HG02943 (cell line): ENCODE measurements at regions not wholly inside any gene's neighbourhood (a gene's known extent, or its start where the extent isn't known, plus 50 kb on each side); places are given as distances from the start of the nearest gene placed in this dataset.
"Not testable (repeated sequence)": the region's sequence is repeated elsewhere in the genome, so short reads cannot be mapped to it uniquely, and the experiment has no call there.

Experiments used
- ATAC-seq: cut with Tn5 transposase; IDR thresholded peaks from one replicate; pipeline ENCODE4 v1.9.1; 2021; ENCODE audit warnings: mild to moderate bottlenecking, low read depth, moderate library complexity; ENCODE audit not compliant: unreplicated experiment

DNA sequence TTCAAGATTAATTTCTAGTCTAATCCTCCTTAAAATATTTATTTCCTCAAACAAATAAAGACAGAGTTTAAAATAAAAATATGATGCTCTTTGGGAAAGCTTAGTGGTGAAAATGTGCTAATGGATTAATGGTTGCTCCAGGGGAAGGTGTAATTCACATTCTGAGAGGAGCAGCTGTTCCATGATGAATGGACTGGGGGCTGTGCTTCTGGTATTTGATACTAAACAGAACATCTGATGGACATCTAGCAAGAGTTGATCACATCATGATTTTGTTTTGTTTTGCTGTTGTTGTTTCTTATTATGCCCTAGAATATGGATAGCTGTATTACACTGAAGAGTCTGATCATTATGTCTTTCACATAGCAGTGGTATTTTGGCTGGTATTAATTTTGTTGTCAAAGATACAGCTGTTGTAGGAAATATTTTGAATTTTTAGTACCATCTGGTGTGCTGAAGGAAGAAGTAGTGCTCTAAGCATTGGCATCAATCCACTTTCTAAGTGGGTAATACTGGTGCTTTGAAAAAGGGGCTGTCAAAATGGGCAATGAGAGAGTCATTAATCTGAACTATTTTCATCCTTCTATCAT lies 296.4 kb downstream of the ADAMTS20 start:
- ATAC-seq = no peak

DNA sequence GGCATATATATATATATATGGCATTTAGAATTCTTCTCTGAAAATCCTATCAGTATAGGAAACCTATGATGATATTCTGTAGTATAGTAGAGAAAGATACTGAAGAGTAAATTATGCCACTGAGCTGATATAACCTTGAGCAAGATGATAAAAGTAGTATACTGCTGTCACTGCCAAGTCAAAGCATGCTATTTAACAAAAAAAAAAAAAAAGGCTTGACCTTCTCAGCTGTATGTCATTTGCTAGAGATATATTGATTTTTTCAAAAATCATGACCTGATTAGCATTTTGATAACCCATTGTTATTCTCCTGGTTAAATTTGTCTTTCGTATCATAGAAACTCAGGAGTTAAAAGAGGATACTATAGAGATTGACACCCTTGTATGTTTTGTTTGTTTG lies 299.4 kb downstream of the ADAMTS20 start:
- ATAC-seq = no peak

DNA sequence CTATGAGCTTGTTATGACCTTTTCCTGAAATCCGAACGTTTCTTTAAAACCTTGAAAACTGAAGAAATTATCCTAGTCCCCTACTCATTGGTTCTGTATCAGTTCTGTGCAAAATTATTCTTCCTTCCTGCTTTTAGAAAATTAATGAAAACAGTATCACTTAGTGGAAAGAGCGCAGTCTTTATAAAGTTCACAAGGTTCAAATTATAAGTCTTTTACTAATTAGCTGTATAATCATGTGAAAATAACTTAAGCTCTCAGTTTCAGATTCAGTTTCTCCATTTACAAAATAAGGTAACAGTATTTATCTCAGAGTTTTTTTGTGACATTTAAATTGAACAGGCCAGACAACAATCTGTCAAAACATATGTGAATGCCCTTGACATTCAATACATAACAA lies 306.1 kb downstream of the ADAMTS20 start:
- ATAC-seq = no peak

DNA sequence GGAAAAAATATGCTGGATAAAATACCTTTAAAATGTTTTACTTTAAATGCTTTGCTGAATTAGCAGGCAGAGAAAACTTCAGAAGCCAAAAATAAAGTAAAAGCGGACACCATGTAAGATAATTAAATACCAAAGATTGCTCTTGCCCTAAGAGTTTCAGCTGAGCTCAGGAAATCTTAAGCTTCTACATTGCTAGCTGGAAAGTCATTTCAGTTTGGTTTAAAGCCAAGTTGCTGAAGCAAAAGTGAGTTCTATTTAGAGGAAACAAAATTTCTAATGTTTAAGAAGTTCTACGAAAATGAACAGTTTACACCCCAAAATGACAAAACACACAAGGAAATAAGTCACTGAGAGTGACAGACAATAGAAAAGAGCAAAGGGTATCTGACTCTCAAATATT lies 310.0 kb downstream of the ADAMTS20 start:
- ATAC-seq = no peak

DNA sequence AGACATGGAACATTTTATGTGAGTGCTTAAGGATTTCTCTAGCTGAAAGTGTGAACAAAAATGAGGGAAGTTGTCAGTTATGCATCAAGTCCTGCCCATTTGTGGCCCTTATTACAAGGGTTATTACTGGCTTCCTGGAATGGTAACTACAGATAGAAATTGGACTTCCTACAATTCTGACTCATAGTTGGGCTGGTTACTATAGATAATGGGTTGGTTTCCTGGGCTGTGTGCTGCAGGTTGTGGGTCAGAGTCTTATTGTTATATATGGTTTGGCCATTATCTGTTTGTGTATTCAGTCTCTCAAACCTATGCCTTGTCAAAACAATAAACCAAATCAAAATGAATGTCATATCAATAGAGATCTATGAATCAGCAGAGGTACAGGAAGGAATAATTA lies 313.7 kb downstream of the ADAMTS20 start:
- ATAC-seq = no peak

DNA sequence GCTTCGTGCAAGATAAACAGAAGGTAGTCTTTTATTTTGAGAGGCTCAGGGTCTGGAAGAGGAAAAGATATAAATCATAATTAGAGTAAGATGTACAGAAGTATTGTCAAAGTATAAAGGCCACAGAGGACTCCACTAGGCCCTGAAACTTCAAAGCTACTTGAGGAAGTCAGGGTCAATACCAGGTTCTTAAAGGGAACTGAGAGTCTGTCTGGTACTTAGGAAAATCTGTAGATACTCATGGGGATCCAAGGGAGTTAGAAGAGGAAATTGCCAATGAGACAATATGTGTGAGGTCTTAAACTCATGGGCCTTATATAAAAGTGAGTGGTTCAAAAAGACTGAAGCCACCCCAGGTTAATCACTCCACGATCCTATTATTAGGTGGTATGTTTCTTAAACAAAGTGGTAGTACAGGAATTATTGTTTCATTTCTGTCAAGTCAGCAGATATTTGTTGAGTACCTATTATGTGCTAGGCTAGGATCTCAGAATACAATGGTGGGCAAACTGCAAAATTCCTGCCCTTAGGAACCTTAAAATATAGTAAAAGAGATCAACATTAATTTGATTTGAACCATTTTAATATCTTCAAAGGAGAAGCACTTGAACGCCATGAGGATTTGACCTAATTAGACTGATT lies 314.6 kb downstream of the ADAMTS20 start:
- ATAC-seq = no peak

DNA sequence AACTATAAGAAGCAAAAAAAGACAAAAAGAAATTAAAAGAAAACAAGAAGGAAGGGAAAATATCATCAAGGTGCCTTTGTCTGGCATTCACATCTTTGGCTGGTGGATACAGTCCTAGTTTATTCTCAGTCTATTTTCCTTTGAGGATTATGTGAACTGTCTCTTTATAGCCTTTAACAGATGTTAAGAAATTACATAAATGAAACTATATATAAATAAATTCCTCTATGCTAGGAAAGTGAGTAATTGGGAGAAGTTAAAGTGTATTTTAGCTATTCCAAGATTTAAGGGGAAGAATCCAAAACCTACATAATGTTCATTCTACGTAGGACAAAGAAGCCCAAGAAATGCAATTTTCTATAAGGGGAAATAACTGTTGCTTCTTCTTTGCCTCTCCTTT lies 316.3 kb downstream of the ADAMTS20 start:
- no peak for ATAC-seq

DNA sequence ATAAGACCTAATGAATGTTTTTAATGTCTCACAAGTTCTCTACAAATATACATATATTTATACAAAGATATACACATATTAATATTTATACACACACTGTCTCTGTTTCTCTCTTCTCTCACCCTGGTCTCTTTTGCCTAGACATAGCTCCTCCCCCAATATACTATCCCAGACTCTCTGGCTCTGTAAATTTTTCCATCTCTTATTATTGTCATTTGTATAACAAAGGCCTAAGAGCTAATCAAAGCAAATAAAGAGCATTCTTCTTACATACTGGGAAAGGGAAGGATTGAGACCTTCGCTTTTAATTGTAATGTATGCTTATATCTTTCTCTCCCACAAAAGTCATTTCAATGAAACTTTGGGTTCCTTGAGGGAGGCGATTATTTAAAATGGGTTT lies 318.1 kb downstream of the ADAMTS20 start:
- no peak for ATAC-seq

DNA sequence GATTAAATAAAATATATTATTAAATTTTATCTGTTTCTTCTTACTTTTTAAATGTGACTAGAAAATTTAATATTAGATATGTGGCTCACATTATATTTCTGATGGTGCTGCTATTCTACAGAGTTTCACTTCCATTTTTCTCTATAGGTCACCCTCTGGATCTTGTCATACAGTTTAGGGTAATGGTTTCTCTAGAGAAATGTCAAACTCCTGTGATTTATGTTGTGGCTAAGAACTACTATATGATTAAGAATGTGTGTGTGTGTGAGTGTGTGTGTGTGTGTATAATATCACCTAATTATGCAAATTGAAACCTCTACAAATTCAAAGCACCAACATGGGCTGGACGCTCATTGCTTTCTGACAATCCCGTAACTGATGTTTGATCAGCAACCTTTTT lies 325.9 kb downstream of the ADAMTS20 start:
- ATAC-seq = no peak

DNA sequence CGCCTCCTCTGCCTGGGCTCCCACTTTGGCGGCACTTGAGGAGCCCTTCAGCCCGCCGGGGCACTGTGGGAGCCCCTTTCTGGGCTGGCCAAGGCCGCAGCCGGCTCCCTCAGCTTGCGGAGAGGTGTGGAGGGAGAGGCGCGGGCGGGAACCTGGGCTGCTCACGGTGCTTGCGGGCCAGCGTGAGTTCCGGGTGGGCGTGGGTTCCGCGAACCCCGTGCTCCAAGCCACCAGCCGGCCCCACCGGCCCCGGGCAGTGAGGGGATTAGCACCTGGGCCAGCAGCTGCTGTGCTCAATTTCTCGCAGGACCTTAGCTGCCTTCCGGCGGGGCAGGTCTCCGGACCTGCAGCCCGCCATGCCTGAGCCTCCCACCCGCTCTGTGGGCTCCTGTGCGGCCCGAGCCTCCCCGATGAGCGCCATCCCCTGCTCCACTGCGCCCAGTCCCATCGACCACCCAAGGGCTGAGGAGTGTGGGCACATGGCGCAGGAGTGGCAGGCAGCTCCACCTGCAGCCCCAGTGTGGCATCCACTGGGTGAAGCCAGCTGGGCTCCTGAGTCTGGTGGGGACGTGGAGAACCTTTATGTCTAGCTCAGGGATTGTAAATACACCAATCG lies 327.7 kb downstream of the ADAMTS20 start:
- not testable (repeated sequence) for ATAC-seq

DNA sequence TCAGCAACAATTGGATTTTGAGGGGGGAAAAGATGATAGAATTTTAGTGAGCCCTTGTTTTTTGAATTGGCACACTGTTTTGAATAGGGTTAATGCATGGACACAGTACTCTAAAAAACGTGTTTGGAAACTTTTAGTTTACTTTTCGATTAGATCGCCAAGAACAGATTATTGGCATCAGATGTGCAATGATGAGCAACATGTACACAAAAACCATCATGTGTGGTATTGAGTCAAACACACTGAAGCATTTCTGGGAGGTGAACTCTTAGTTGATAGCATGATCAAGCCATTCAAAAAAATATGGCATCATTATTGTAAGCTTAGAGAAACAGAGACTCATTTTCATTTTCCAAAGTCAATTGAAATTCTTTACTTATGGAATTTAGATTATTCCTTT lies 329.2 kb downstream of the ADAMTS20 start:
- no peak for ATAC-seq

DNA sequence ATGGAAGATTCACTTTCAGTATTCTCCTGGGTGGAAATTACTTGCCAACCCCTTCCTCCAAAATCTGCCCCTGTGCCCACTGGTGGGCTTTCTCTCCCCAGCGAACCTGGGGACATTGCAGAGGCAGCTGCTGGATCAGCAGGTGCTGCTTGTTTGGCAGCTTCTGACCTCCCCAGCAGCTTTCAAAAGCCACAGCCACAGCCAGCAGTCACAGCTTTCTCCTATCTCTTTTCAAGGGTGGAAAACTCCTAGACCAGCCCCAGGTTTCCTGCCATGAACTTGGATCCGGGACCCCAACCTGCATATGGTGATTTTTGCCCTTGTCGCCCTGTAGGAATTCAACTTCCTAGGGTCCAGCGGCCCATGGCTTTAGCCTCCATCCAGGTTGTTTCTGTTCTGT lies 330.8 kb downstream of the ADAMTS20 start:
- ATAC-seq = no peak

DNA sequence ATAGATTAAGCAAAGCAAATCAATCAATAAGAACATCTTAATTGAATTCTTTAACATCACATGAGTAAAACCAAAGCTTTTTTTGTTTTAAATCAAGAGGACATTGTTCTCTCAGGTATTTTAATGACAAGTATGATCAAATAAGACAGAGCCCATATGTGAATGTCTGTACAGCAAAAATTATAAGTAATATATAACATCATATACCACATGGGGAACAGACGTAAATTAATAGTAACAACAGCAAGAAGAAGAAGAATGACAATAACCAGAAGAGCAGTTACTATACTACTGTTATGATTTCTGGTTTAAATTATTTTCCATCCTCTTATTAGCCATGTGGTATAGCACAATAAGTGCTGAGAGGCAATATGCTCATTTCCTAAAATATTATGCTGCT lies 335.5 kb downstream of the ADAMTS20 start:
- no peak for ATAC-seq

DNA sequence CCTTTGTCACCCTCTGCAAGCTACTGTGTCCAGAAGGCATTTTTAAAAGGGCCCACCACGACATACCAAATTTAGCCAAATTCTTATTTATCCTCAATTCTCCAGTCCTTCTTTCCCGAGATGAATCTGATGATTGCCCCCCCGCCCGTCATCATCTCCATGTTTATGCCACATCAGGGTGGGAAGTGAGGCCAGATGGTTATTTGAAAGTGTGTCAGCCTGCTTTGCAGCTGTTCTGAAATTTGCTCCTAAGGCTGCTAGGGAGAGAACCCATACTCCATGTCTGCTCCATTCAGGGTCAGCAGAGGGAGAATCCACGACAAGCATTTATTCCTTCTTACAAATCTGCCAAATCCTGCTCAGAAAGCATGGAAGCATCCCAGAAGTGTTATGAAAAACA lies 337.8 kb downstream of the ADAMTS20 start:
- ATAC-seq = no peak

DNA sequence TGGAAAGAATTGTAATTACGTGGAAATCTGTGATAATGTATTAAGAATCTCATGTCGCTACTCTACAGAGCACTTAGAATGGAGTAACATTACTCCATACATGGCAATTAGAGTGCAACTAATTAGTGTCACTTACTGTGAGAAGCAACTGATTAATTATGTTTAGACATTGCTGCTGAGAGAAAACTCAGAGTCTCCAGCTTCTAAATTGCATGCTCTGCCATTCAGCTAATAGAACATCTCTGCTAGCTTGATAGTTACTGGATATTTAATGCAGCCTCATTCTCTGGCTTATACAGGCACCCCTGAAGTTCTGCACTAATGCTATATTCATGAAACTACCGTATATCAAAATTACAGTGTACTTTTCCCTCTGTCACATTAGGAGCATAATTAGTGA lies 338.4 kb downstream of the ADAMTS20 start:
- ATAC-seq = no peak

DNA sequence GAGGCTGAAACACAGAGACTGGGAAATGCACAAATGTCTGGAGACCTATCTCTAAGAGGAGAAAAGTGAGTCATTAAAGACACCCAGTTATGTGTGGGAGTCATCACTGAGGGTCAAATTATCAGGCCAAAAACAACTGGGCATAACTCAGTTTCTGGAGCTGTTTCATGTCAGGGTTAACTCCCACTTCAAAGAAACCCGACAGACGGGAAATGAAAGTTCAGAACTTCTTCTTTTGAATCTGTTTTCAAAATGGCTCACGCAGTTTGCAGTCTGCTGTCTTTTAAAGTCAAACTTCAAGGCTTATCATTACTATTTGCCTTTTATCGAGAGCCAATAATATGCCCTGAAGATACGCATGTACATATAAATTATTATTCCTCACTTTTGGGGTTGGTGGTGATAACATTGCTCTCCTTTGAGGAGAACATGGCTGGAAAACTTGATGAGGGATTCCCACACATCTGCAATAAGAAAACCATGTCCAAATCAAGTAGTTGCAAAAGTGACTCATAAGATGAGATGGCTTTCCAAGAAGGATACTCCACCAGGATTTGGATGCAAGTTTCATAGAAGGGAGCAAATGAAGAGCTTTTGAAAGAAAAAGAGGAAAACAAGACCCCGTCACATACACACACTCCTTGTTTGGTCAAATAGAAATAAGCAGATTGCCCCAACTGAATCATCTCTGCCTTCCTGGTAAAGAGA lies 341.4 kb downstream of the ADAMTS20 start:
- peak; percentile 91 for ATAC-seq

DNA sequence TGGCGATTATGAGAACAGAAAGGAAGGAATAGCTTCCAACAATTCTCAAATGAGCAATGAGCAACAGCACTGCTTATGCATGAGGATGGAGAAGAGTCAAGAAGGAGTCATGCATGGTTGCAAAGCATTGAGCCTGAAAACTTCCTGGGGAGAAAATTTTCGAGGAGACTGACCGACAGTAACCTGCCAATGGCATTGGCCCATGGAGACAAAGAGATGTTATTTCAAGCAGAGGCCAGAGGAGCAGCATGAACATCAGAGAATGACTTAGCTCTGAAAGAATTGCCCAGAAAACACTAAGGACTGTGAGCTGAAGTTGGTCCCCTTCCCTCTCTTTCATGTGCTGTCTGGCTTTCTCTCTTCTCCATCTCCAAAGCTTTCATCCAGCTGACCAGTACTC lies 343.4 kb downstream of the ADAMTS20 start:
- ATAC-seq = no peak

DNA sequence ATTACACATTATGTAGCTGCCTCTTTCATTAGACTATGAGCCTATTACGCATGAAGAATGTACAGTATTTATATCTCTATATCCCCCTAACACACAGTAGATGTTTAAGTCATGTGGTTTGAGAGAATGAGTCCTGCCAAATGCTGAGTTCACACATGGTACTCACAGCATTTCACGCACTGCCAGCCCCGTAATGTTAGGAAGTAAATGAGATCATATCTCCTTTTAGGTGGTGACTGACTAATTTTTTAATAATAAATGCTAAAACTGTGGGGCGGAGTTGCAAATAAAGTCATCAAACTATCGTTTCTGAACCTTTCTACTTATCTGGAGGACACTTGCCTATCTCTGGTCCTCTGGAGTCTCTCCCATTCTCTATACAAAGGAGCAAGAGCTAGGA lies 343.8 kb downstream of the ADAMTS20 start:
- no peak for ATAC-seq

DNA sequence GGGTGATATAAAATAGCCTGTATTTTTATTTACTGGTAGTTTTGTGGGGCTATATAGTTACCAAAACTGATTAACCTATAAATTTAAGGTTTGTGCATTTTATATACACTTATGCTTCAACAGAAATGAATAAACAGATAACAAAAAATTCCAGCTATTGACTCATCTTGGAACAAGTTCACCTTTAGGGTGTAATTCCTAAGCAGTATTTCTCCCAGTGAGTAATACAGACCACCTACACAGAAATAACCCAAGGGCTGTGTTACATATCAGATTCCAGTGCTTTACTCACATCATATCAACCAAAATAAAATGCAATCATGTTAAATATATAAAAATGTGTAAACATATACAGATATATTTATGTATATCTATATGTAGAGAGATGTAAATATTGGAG lies 345.6 kb downstream of the ADAMTS20 start:
- no peak for ATAC-seq

DNA sequence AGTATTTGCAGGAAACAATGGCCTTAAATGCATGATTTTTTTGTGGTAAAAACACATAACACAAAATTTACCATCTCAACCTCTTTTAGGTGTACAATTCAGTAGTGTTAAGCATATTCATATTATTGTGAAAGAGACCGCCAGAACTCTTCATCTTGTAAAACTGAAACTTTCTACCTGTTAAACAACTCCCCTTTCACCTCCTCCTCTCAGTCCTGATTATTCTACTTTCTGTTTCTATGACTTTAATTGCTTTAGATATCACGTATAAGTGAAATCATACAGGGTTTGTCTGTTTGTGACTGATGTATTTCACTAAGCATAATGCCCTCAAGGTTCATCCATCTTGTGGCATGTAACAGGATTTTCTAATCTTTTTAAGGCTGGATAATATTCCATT lies 353.4 kb downstream of the ADAMTS20 start:
- ATAC-seq = no peak

DNA sequence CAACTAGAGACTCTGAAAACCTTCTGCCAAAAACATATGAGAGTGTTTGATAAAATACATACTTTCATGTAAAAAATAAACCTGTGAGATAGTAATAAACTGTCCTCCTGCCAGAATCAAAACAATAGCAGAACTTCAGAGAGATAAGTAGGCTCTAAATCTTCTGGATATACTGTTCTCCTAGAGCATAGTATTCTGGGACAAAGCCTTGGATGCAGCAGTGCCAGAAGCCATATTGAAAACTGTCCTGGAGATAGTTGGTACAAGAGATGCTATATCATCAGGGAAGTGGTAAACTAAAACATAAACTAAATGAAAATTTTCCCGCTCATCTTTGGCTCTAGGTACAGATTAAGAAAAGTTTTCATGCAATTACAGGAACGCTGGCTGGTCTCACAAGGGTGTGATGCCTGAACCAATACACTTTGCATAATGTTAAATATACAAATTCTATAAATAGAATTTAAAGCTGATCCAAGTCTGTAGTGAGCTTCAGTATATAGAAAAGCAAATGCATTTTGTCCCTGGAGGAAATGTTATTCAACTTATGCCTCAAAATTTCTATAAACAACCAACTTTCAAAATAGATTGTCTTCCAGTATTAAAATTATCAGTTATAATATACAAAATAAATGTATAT lies 355.6 kb downstream of the ADAMTS20 start:
- no peak for ATAC-seq
